Heart right ventricle (tissue), 16 donors: ENCODE measurements at regions not wholly inside any gene's neighbourhood (a gene's known extent, or its start where the extent isn't known, plus 50 kb on each side); places are given as distances from the start of the nearest gene placed in this dataset.

Source experiments
- ATAC-seq, 8 donors: fragments of 200-7000 bp; cut with Tn5 transposase; one replicate each; pipeline ENCODE4 v1.9.1; 2020; ENCODE audit warnings: mild to moderate bottlenecking in 8 of 8, moderate library complexity in 8 of 8, moderate number of reproducible peaks in 1 of 8
- DNase-seq, 2 donors: peaks; one replicate each; pipeline ENCODE4 v3.0.0-alpha.2; 2020
- H3K27ac ChIP-seq, 10 donors: fragments of 200-600 bp; sonication (generic) in 2 of 10; one replicate each; pipeline versions ENCODE4 v1.5.0 to v1.8.0; 2020 to 2022; ENCODE audit warnings: mild to moderate bottlenecking in 3 of 10
- H3K27me3 ChIP-seq, 7 donors: fragments of 200-600 bp; one replicate each; pipeline ENCODE4 v1.8.0; 2021 to 2022; ENCODE audit warnings: mild to moderate bottlenecking in 2 of 7
- H3K36me3 ChIP-seq, 9 donors: fragments of 200-600 bp; sonication (generic) in 1 of 9; one replicate each; pipeline versions ENCODE4 v1.5.0 to v1.8.0; 2020 to 2022; ENCODE audit warnings: mild to moderate bottlenecking in 2 of 9
- H3K4me1 ChIP-seq, 9 donors: fragments of 200-600 bp; sonication (generic) in 1 of 9; one replicate each; pipeline versions ENCODE4 v1.5.0 to v1.8.0; 2020 to 2022; ENCODE audit warnings: mild to moderate bottlenecking in 4 of 9
- H3K4me3 ChIP-seq, 10 donors: fragments of 200-600 bp; sonication (generic) in 2 of 10; one replicate each; pipeline versions ENCODE4 v1.5.0 to v1.8.0; 2020 to 2022; ENCODE audit warnings: mild to moderate bottlenecking in 7 of 10, moderate library complexity in 2 of 10
- H3K9me3 ChIP-seq, 11 donors: fragments of 200-600 bp in 10 of 11; sonication (generic) in 2 of 11; one replicate each; pipeline versions ENCODE4 v1.5.0 to v1.8.0; 2013 to 2022; ENCODE audit warnings: mild to moderate bottlenecking in 2 of 11, control low read depth in 1 of 11, moderate library complexity in 1 of 11
- CTCF ChIP-seq, 9 donors: fragments of 200-600 bp; sonication (generic) in 2 of 9; IDR thresholded peaks; one replicate each; pipeline versions ENCODE4 v1.5.0 to v1.8.0; 2021 to 2022; ENCODE audit warnings: antibody characterized with exemption in 9 of 9, mild to moderate bottlenecking in 5 of 9, moderate library complexity in 1 of 9
- WGBS, 2 donors: extraction: QIAGEN DNeasy Blood & Tissue Kit; methylation state at CpG; one replicate each; pipeline ENCODE4 v1.1.7; 2013; ENCODE audit warnings: inconsistent platforms in 1 of 2; 5-methylcytosine and 5-hydroxymethylcytosine counted together
- intact Hi-C, 10 donors: fragments of 100-400 bp; cut with DNase I; formaldehyde crosslinking; loops; one replicate each; pipeline versions ENCODE4 v1.11.1 to v1.14.2; 2022
- donor health status: Arrhythmogenic right ventricular cardiomyopathy.
- donor health status: ischemic (EF 13 %, LVEDD 7.1; RV severe dilation, severe dysfunction).
- donor health status: healthy with polysubstance abuse.
- donor health status: DM: no; HTN: yes; CAD: no.
- donor health status: DM: no; HTN: no; CAD: no.
- donor health status: ischemic (EF 25% LVEDD 6.9; RV normal size, moderate dysfunction).
- donor health status: ischemic (EF 25% LVEDD 5.7; RV mildly dilated, moderate dysfunction).
- donor health status: healthy.
- donor health status: DM: yes; HTN: yes; CAD: no.
- donor health status: Ischemic cardiomyopathy.
- donor health status: ischemic (EF 35%, LVEDD 5.7; RV mildly dilated, moderate dysfunction).
- donor health status: nonischemic (EF 11% LVEDD 7.7; RV severe dilation, severe dysfunction).
- donor health status: DM: yes; HTN: yes; CAD: no.
- donor health status: PGD.
- donor health status: ischemic (EF 29% LVEDD 5.4; RV normal size, mild dysfunction).
- donor health status: nonischemic (EF 23%, LVEDD 6.1; RV moderate dilation, normal function).

- Histone ChIP-seq H3K27me3 (peaks cover 0 to 6% (median 0%) of the 10 kb centered on the region in 7 donors), H3K4me1 (peaks cover 0 to 29% (median 10%) of the 10 kb centered on the region in 9 donors), H3K4me3 (no peak overlapping the region), H3K27ac (no peak overlapping the region), H3K9me3 (no peaks in the 10 kb centered on the region), H3K36me3 (no peaks in the 10 kb centered on the region)
- no peak for TF ChIP-seq CTCF (IDR thresholded peaks at IDR 0.05)
- WGBS, 2 donors: 78 to 83% methylated on average over 11 of the region's 11 CpGs
- ATAC-seq (peak in 3 of 8 donors; percentile 38 to 54 (median 45)), DNase-seq (no peak)
- intact Hi-C loops: no loop called here
These were observed 71.1 kb downstream of the EPHB3 start for GRCh38 chr3:184632551-184633236.
